ENCODE measurements at regions not wholly inside any gene's neighbourhood (a gene's known extent, or its start where the extent isn't known, plus 50 kb on each side); places are given as distances from the start of the nearest gene placed in this dataset.

DNA sequence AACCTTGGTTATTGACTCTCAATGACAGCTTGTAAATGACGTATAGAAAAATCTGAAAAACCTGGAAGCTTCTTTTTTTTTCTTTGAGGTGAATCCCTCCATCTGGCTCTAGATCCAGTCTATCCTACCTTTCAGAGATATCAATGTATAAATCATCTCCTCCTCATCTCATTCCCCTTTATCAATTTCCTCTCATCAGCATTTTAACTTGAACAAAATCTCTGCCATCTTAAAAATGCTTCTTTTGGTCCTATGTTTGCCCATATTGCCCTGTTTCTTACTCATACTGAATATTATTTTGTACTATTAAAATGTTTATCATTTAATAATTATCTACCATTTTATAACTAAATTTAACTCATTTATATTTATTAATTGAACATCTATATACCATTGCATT is 306.7 kb upstream of the TSHZ2 start:
- TF ChIP-seq ESRRA (IDR thresholded peaks at IDR 0.05; ENCODE audit: low read length) (no peak), CBFB (IDR thresholded peaks at IDR 0.05; ENCODE audit: low read depth) (no peak), TCF7 (IDR thresholded peaks at IDR 0.05; ENCODE audit: borderline replicate concordance) (no peak), ATF7 (IDR thresholded peaks at IDR 0.05; ENCODE audit: low read depth) (no peak), POLR2A (IDR thresholded peaks at IDR 0.05; ENCODE audit: low read depth, low read length) (no peak), PAX8 (IDR thresholded peaks at IDR 0.05) (no peak)
- TF ChIP-seq, protein P1, sequence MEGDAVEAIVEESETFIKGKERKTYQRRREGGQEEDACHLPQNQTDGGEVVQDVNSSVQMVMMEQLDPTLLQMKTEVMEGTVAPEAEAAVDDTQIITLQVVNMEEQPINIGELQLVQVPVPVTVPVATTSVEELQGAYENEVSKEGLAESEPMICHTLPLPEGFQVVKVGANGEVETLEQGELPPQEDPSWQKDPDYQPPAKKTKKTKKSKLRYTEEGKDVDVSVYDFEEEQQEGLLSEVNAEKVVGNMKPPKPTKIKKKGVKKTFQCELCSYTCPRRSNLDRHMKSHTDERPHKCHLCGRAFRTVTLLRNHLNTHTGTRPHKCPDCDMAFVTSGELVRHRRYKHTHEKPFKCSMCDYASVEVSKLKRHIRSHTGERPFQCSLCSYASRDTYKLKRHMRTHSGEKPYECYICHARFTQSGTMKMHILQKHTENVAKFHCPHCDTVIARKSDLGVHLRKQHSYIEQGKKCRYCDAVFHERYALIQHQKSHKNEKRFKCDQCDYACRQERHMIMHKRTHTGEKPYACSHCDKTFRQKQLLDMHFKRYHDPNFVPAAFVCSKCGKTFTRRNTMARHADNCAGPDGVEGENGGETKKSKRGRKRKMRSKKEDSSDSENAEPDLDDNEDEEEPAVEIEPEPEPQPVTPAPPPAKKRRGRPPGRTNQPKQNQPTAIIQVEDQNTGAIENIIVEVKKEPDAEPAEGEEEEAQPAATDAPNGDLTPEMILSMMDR (IDR thresholded peaks at IDR 0.05 in 2 of 3, conservative IDR thresholded peaks at IDR 0.05 in 1 of 3; ENCODE audit: control insufficient read depth in 2 of 3, extremely low read depth in 1 of 3, insufficient read depth in 1 of 3, low read depth in 3 of 3, low read length in 3 of 3) = no peak

Data from GM12878 (cell line).